ENCODE measurements at regions not wholly inside any gene's neighbourhood (a gene's known extent, or its start where the extent isn't known, plus 50 kb on each side); places are given as distances from the start of the nearest gene placed in this dataset.
"Not testable (repeated sequence)": the region's sequence is repeated elsewhere in the genome, so short reads cannot be mapped to it uniquely, and the experiment has no call there.

DNA sequence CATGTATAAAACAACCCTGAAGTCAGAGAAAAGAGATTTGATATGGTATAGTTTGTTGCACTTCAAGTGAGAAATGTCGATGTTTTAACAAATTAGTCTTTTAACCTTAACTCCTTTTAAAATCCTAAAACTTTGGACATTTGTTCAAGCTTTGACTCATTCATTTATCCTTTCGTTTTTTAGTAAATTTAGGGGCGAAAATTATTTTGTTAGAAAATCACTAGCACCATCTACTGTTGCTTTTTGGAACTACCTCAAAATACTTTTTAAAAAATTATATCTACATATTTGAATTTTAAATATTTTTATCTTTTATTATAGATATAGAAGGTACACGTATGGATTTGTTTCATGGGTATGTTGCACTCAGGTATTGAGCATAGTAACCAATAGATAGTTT, 165.1 kb upstream of the POF1B start:
- H4K20me1 ChIP-seq (ENCODE audit: insufficient read depth), result no peaks in the 10 kb centered on the region
- H3K27me3 ChIP-seq (ENCODE audit: insufficient read depth, low read depth, low read length), result no peaks in the 10 kb centered on the region
- no peak for TF ChIP-seq TAF1 (IDR thresholded peaks at IDR 0.05; ENCODE audit: low read depth)
- no peak for TF ChIP-seq POLR2AphosphoS5 (IDR thresholded peaks at IDR 0.05)
- TF ChIP-seq, protein P1, sequence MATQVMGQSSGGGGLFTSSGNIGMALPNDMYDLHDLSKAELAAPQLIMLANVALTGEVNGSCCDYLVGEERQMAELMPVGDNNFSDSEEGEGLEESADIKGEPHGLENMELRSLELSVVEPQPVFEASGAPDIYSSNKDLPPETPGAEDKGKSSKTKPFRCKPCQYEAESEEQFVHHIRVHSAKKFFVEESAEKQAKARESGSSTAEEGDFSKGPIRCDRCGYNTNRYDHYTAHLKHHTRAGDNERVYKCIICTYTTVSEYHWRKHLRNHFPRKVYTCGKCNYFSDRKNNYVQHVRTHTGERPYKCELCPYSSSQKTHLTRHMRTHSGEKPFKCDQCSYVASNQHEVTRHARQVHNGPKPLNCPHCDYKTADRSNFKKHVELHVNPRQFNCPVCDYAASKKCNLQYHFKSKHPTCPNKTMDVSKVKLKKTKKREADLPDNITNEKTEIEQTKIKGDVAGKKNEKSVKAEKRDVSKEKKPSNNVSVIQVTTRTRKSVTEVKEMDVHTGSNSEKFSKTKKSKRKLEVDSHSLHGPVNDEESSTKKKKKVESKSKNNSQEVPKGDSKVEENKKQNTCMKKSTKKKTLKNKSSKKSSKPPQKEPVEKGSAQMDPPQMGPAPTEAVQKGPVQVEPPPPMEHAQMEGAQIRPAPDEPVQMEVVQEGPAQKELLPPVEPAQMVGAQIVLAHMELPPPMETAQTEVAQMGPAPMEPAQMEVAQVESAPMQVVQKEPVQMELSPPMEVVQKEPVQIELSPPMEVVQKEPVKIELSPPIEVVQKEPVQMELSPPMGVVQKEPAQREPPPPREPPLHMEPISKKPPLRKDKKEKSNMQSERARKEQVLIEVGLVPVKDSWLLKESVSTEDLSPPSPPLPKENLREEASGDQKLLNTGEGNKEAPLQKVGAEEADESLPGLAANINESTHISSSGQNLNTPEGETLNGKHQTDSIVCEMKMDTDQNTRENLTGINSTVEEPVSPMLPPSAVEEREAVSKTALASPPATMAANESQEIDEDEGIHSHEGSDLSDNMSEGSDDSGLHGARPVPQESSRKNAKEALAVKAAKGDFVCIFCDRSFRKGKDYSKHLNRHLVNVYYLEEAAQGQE (IDR thresholded peaks at IDR 0.05; ENCODE audit: borderline replicate concordance), result no peak
- no peak for TF ChIP-seq MXI1 (conservative IDR thresholded peaks at IDR 0.05; ENCODE audit: poor library complexity, severe bottlenecking)
- TF ChIP-seq, protein P2, sequence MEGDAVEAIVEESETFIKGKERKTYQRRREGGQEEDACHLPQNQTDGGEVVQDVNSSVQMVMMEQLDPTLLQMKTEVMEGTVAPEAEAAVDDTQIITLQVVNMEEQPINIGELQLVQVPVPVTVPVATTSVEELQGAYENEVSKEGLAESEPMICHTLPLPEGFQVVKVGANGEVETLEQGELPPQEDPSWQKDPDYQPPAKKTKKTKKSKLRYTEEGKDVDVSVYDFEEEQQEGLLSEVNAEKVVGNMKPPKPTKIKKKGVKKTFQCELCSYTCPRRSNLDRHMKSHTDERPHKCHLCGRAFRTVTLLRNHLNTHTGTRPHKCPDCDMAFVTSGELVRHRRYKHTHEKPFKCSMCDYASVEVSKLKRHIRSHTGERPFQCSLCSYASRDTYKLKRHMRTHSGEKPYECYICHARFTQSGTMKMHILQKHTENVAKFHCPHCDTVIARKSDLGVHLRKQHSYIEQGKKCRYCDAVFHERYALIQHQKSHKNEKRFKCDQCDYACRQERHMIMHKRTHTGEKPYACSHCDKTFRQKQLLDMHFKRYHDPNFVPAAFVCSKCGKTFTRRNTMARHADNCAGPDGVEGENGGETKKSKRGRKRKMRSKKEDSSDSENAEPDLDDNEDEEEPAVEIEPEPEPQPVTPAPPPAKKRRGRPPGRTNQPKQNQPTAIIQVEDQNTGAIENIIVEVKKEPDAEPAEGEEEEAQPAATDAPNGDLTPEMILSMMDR (IDR thresholded peaks at IDR 0.05; ENCODE audit: poor library complexity, severe bottlenecking), result peak; percentile 41
- TF ChIP-seq RAD21 (conservative IDR thresholded peaks at IDR 0.05), result peak; percentile 50
- TF ChIP-seq SMC3 (conservative IDR thresholded peaks at IDR 0.05; ENCODE audit: poor library complexity), result no peak
- no peak for TF ChIP-seq EP300 (conservative IDR thresholded peaks at IDR 0.05; ENCODE audit: poor library complexity, severe bottlenecking)
- no peak for TF ChIP-seq EZH2 (IDR thresholded peaks at IDR 0.05; ENCODE audit: borderline replicate concordance, insufficient read depth, low read length, poor library complexity, severe bottlenecking)
- H3K9me2 ChIP-seq (ENCODE audit: insufficient read depth, low read length), result no peaks in the 10 kb centered on the region
- H3K79me2 ChIP-seq (replicated peaks; ENCODE audit: insufficient read depth, low read length), result no peaks in the 10 kb centered on the region
- H3F3A ChIP-seq (ENCODE audit: insufficient read depth, low read length, poor library complexity, severe bottlenecking), result no peaks in the 10 kb centered on the region
- no peak overlapping the region for H3K4me2 ChIP-seq (ENCODE audit: low read length)
- H3K36me3 ChIP-seq (ENCODE audit: insufficient read depth, low read length), result no peaks in the 10 kb centered on the region
- no peak overlapping the region for H3K27ac ChIP-seq (ENCODE audit: low read length)
- H3K9me3 ChIP-seq (ENCODE audit: low read length), result no peaks in the 10 kb centered on the region
- no peak overlapping the region for H2AFZ ChIP-seq (ENCODE audit: low read depth, low read length)
- H3K9ac ChIP-seq (ENCODE audit: low read length), result no peak overlapping the region
- no peak overlapping the region for H3K4me3 ChIP-seq (ENCODE audit: low read length)

DNA sequence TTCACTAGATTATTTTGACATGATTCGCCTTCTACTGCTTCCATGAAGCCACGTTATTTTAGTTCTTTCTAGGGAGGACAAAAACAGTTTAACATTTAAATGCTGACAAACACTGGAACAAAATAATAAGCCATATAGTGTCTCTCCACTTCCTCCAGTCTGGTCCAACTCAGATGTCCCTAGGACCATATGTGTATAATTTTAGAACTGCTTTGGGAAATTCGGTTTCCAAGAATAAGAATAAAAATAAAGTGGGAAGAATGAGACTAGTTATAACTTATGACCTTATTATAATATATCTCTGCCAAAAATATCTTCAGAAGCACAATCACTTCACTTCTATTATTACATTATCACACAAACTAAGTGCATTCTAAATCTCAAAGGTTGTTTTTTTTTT, 164.4 kb upstream of the POF1B start:
- Histone ChIP-seq H3F3A (ENCODE audit: insufficient read depth, low read length, poor library complexity, severe bottlenecking) (no peaks in the 10 kb centered on the region), H3K27ac (ENCODE audit: low read length) (no peak overlapping the region), H2AFZ (ENCODE audit: low read depth, low read length) (no peak overlapping the region), H3K36me3 (ENCODE audit: insufficient read depth, low read length) (no peaks in the 10 kb centered on the region), H3K27me3 (ENCODE audit: insufficient read depth, low read depth, low read length) (no peaks in the 10 kb centered on the region), H3K4me3 (ENCODE audit: low read length) (no peak overlapping the region), H3K9ac (ENCODE audit: low read length) (no peak overlapping the region), H3K9me3 (ENCODE audit: low read length) (no peaks in the 10 kb centered on the region), H3K79me2 (replicated peaks; ENCODE audit: insufficient read depth, low read length) (no peaks in the 10 kb centered on the region), H3K4me2 (ENCODE audit: low read length) (no peak overlapping the region), H4K20me1 (ENCODE audit: insufficient read depth) (no peaks in the 10 kb centered on the region), H3K9me2 (ENCODE audit: insufficient read depth, low read length) (no peaks in the 10 kb centered on the region)
- TF ChIP-seq POLR2AphosphoS5 (IDR thresholded peaks at IDR 0.05) (no peak), RAD21 (conservative IDR thresholded peaks at IDR 0.05) (no peak), SMC3 (conservative IDR thresholded peaks at IDR 0.05; ENCODE audit: poor library complexity) (no peak), MXI1 (conservative IDR thresholded peaks at IDR 0.05; ENCODE audit: poor library complexity, severe bottlenecking) (no peak), EZH2 (IDR thresholded peaks at IDR 0.05; ENCODE audit: borderline replicate concordance, insufficient read depth, low read length, poor library complexity, severe bottlenecking) (no peak), EP300 (conservative IDR thresholded peaks at IDR 0.05; ENCODE audit: poor library complexity, severe bottlenecking) (no peak), TAF1 (IDR thresholded peaks at IDR 0.05; ENCODE audit: low read depth) (no peak)
- TF ChIP-seq, protein P2 (IDR thresholded peaks at IDR 0.05; ENCODE audit: poor library complexity, severe bottlenecking), result no peak
- TF ChIP-seq, protein P1 (IDR thresholded peaks at IDR 0.05; ENCODE audit: borderline replicate concordance), result no peak

DNA sequence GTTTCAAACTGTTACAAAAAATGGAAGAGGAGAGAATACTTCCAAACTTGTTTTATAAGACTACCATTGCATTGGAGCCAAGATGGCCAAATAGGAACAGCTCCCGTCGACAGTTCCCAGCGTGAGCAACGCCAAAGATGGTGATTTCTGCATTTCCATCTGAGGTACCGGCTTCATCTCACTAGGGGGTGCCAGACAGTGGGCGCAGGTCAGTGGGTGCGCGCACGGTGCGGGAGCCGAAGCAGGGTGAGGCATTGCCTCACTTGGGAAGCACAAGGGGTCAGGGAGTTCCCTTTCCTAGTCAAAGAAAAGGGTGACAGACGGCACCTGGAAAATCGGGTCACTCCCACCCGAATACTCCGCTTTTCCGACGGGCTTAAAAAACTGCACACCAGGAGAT, 149.7 kb upstream of the POF1B start:
- H2AFZ ChIP-seq (ENCODE audit: low read depth, low read length); H3K9me3 ChIP-seq (ENCODE audit: low read length); H3K27ac ChIP-seq (ENCODE audit: low read length); H3K9ac ChIP-seq (ENCODE audit: low read length); H3K4me3 ChIP-seq (ENCODE audit: low read length); H3K4me2 ChIP-seq (ENCODE audit: low read length); H3K27me3 ChIP-seq (ENCODE audit: insufficient read depth, low read depth, low read length); H3K79me2 ChIP-seq (replicated peaks; ENCODE audit: insufficient read depth, low read length); H3F3A ChIP-seq (ENCODE audit: insufficient read depth, low read length, poor library complexity, severe bottlenecking); H3K36me3 ChIP-seq (ENCODE audit: insufficient read depth, low read length); H3K9me2 ChIP-seq (ENCODE audit: insufficient read depth, low read length); H4K20me1 ChIP-seq (ENCODE audit: insufficient read depth): not testable (repeated sequence)
